ENCODE measurements at regions not wholly inside any gene's neighbourhood (a gene's known extent, or its start where the extent isn't known, plus 50 kb on each side); places are given as distances from the start of the nearest gene placed in this dataset.

DNA sequence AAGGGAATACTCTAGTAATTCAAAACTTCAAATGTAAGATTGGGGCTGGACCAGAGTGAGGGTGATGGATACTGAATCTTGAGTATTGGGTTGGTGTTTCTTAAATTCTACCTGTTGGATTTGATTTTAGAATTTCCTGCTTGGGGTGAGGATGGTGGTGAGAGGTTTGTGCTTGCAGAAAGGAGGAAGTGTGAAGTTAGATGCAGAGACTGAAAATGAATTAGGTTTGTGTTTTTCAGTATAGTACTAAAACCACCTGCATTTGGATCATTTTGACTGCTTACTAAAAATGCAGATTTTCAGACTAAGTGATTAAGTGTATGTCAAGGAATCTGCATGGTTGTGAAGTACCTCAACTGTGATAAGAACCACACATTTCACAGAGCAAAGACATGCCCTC lies 131.5 kb upstream of the CENPE start:
- no peak overlapping the region for H3K4me3 ChIP-seq (ENCODE audit: control insufficient read depth in 2 of 3, extremely low read depth in 1 of 3, insufficient read depth in 2 of 3, low read depth in 1 of 3, low read length in 3 of 3)
- no peaks in the 10 kb centered on the region for H3K79me2 ChIP-seq (ENCODE audit: control insufficient read depth, insufficient read depth, low read length)
- DNase-seq (ENCODE audit: low read depth, low spot score) (no peak), FAIRE-seq (no peak)
- H3K36me3 ChIP-seq (ENCODE audit: control insufficient read depth in 2 of 2, extremely low read depth in 1 of 2, insufficient read depth in 2 of 2, low read length in 2 of 2), result no peaks in the 10 kb centered on the region
- no peaks in the 10 kb centered on the region for H3K9me1 ChIP-seq (ENCODE audit: control insufficient read depth, extremely low read depth, insufficient read depth, low read length)
- H3K4me1 ChIP-seq (ENCODE audit: control insufficient read depth, extremely low read depth, insufficient read depth, low read length), result no peaks in the 10 kb centered on the region
- H4K20me1 ChIP-seq (ENCODE audit: control insufficient read depth, extremely low read depth, insufficient read depth, low read length), result no peaks in the 10 kb centered on the region
- no peak overlapping the region for H2AFZ ChIP-seq (ENCODE audit: control insufficient read depth, low read length)
- dilution Hi-C loops (cut with MboI; ENCODE audit: extremely low pct_ligation_motif_present, low sequenced_read_pairs), result no loop called here
- no peak overlapping the region for H3K9ac ChIP-seq (ENCODE audit: control insufficient read depth, extremely low read depth, insufficient read depth, low read length)
- no peaks in the 10 kb centered on the region for H3K9me3 ChIP-seq (ENCODE audit: control insufficient read depth, low read depth, low read length)
- H3K4me2 ChIP-seq (ENCODE audit: control insufficient read depth, extremely low read depth, insufficient read depth, low read depth, low read length), result no peak overlapping the region
- no peak for TF ChIP-seq EZH2 (IDR thresholded peaks at IDR 0.05; ENCODE audit: low read length)
- TF ChIP-seq, protein P1, sequence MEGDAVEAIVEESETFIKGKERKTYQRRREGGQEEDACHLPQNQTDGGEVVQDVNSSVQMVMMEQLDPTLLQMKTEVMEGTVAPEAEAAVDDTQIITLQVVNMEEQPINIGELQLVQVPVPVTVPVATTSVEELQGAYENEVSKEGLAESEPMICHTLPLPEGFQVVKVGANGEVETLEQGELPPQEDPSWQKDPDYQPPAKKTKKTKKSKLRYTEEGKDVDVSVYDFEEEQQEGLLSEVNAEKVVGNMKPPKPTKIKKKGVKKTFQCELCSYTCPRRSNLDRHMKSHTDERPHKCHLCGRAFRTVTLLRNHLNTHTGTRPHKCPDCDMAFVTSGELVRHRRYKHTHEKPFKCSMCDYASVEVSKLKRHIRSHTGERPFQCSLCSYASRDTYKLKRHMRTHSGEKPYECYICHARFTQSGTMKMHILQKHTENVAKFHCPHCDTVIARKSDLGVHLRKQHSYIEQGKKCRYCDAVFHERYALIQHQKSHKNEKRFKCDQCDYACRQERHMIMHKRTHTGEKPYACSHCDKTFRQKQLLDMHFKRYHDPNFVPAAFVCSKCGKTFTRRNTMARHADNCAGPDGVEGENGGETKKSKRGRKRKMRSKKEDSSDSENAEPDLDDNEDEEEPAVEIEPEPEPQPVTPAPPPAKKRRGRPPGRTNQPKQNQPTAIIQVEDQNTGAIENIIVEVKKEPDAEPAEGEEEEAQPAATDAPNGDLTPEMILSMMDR (optimal IDR thresholded peaks at IDR 0.05 in 1 of 3, IDR thresholded peaks at IDR 0.05 in 1 of 3, conservative IDR thresholded peaks at IDR 0.05 in 1 of 3; ENCODE audit: extremely low read depth in 1 of 3, insufficient read depth in 2 of 3, low read length in 3 of 3), result no peak
- H3K27ac ChIP-seq (ENCODE audit: control insufficient read depth, insufficient read depth, low read length), result no peak overlapping the region
- H3K27me3 ChIP-seq (ENCODE audit: control insufficient read depth, extremely low read depth, insufficient read depth, low read length), result no peaks in the 10 kb centered on the region

DNA sequence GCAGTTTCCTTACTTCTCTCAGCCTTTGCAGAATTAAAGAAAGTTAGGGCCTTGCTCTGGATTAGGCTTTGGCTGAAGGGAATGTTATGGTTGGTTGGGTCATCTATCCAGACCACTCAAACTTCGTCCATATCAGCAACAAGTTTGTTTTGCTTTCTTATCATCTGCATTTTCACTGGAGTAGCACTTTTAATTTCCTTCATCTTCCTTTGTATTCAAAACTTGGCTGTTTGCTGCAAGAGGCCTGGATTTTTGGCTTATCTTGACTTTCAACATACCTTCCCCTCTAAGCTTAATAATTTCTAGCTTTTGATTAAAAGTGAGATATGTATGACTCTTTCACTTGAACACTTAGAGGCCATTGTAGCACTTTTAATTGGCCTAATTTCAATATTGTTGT lies 126.7 kb upstream of the CENPE start:
- Histone ChIP-seq H3K79me2 (ENCODE audit: control insufficient read depth, insufficient read depth, low read length) (no peaks in the 10 kb centered on the region), H4K20me1 (ENCODE audit: control insufficient read depth, extremely low read depth, insufficient read depth, low read length) (no peaks in the 10 kb centered on the region), H3K9ac (ENCODE audit: control insufficient read depth, extremely low read depth, insufficient read depth, low read length) (no peak overlapping the region), H3K9me1 (ENCODE audit: control insufficient read depth, extremely low read depth, insufficient read depth, low read length) (no peaks in the 10 kb centered on the region), H2AFZ (ENCODE audit: control insufficient read depth, low read length) (no peak overlapping the region), H3K4me1 (ENCODE audit: control insufficient read depth, extremely low read depth, insufficient read depth, low read length) (no peaks in the 10 kb centered on the region), H3K4me2 (ENCODE audit: control insufficient read depth, extremely low read depth, insufficient read depth, low read depth, low read length) (no peak overlapping the region), H3K36me3 (ENCODE audit: control insufficient read depth in 2 of 2, extremely low read depth in 1 of 2, insufficient read depth in 2 of 2, low read length in 2 of 2) (no peaks in the 10 kb centered on the region), H3K9me3 (ENCODE audit: control insufficient read depth, low read depth, low read length) (no peaks in the 10 kb centered on the region), H3K27me3 (ENCODE audit: control insufficient read depth, extremely low read depth, insufficient read depth, low read length) (no peaks in the 10 kb centered on the region), H3K4me3 (ENCODE audit: control insufficient read depth in 2 of 3, extremely low read depth in 1 of 3, insufficient read depth in 2 of 3, low read depth in 1 of 3, low read length in 3 of 3) (no peak overlapping the region), H3K27ac (ENCODE audit: control insufficient read depth, insufficient read depth, low read length) (no peak overlapping the region)
- dilution Hi-C loops (cut with MboI; ENCODE audit: extremely low pct_ligation_motif_present, low sequenced_read_pairs), result no loop called here
- DNase-seq (ENCODE audit: low read depth, low spot score), result no peak
- TF ChIP-seq, protein P1 (optimal IDR thresholded peaks at IDR 0.05 in 1 of 3, IDR thresholded peaks at IDR 0.05 in 1 of 3, conservative IDR thresholded peaks at IDR 0.05 in 1 of 3; ENCODE audit: extremely low read depth in 1 of 3, insufficient read depth in 2 of 3, low read length in 3 of 3), result no peak
- TF ChIP-seq EZH2 (IDR thresholded peaks at IDR 0.05; ENCODE audit: low read length), result no peak
- FAIRE-seq, result no peak
